DOHH2 (cell line): ENCODE measurements at regions not wholly inside any gene's neighbourhood (a gene's known extent, or its start where the extent isn't known, plus 50 kb on each side); places are given as distances from the start of the nearest gene placed in this dataset.

Experiments used
- H3F3A ChIP-seq: fragments of 200-600 bp; sonication (generic), shearing (Covaris generic); 2 replicates; pipeline ENCODE4 v1.6.0; 2016; ENCODE audit warnings: antibody characterized with exemption, mild to moderate bottlenecking; ENCODE audit not compliant: control insufficient read depth, insufficient read depth
- H3K27ac ChIP-seq: fragments of 200-600 bp; sonication (generic); 2 replicates; pipeline ENCODE4 v1.5.1; 2014; ENCODE audit warnings: low read depth, mild to moderate bottlenecking, low read length, moderate library complexity
- H3K27me3 ChIP-seq: fragments of 200-600 bp; sonication (generic); 2 replicates; pipeline ENCODE4 v1.6.1; 2014; ENCODE audit warnings: mild to moderate bottlenecking, low read length, mixed read lengths; ENCODE audit not compliant: control insufficient read depth
- H3K36me3 ChIP-seq: fragments of 200-600 bp; sonication (generic); 2 replicates; pipeline ENCODE4 v1.6.1; 2014; ENCODE audit warnings: mild to moderate bottlenecking, low read length, moderate library complexity, mixed read lengths; ENCODE audit not compliant: control insufficient read depth
- H3K4me1 ChIP-seq: fragments of 200-600 bp; sonication (generic); 2 replicates; pipeline ENCODE4 v1.6.1; 2014; ENCODE audit warnings: mild to moderate bottlenecking, low read length, mixed read lengths; ENCODE audit not compliant: control insufficient read depth
- H3K4me2 ChIP-seq: fragments of 200-600 bp; sonication (generic); 2 replicates; pipeline ENCODE4 v1.6.0; 2014; ENCODE audit warnings: mild to moderate bottlenecking, low read length, moderate library complexity
- H3K4me3 ChIP-seq: fragments of 200-600 bp; sonication (generic); 2 replicates; pipeline ENCODE4 v1.5.1; 2014; ENCODE audit warnings: mild to moderate bottlenecking, low read length, mixed read lengths
- H3K79me2 ChIP-seq: fragments of 200-600 bp; sonication (generic); 2 replicates; pipeline ENCODE4 v1.6.1; 2014; ENCODE audit warnings: mild to moderate bottlenecking, low read length, mixed read lengths; ENCODE audit not compliant: control insufficient read depth
- H3K9me2 ChIP-seq: fragments of 200-600 bp; sonication (generic); replicated peaks from 2 replicates; pipeline ENCODE4 v1.6.1; 2014; ENCODE audit warnings: mild to moderate bottlenecking, low read length, mixed read lengths; ENCODE audit not compliant: control insufficient read depth
- H3K9me3 ChIP-seq: fragments of 200-600 bp; sonication (generic); 2 replicates; pipeline ENCODE4 v1.6.1; 2014; ENCODE audit warnings: antibody characterized with exemption, low read length, mixed read lengths; ENCODE audit not compliant: control insufficient read depth, insufficient read depth
- H4K20me1 ChIP-seq: fragments of 200-600 bp; sonication (generic); 2 replicates; pipeline ENCODE4 v1.6.0; 2014; ENCODE audit warnings: low read depth, mild to moderate bottlenecking, antibody characterized with exemption, low read length, moderate library complexity; ENCODE audit not compliant: control insufficient read depth, insufficient read depth
- EZH2phosphoT487 ChIP-seq: fragments of 200-600 bp; sonication (generic); IDR thresholded peaks from 2 replicates; pipeline ENCODE4 v1.6.1; 2017; ENCODE audit warnings: borderline replicate concordance, mild to moderate bottlenecking, antibody characterized with exemption, low read length, moderate library complexity, mixed read lengths
- TF ChIP-seq, protein P1 (sequence below): fragments of 200-600 bp; sonication (generic); IDR thresholded peaks from one replicate; pipeline ENCODE4 v1.5.1; 2014; ENCODE audit warnings: antibody characterized with exemption, mild to moderate bottlenecking, low read depth, low read length; ENCODE audit not compliant: poor library complexity, severe bottlenecking

DNA sequence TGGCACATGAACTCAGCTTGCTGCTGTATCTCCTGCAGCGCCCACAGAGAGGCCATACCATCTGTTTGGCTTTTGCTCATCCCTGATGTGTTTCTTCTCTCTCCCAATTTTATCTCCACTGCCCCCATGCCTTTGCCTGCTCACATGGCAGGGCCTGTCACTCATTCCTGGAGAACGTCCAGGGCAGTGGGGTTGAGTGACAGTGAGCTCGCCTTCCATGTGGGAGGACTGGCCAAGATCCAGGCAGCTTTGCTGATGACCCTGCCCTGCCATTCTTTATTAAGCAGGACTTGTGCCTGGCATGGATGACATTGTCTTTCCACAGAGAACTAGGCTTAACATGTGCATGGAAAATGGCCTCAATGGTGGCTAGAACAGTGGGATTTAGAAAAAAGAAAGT lies 230.5 kb upstream of the THSD7B start:
- no peak overlapping the region for H3K27ac ChIP-seq
- no peaks in the 10 kb centered on the region for H4K20me1 ChIP-seq
- no peak overlapping the region for H3K4me3 ChIP-seq
- no peak overlapping the region for H3K4me2 ChIP-seq
- no peaks in the 10 kb centered on the region for H3K36me3 ChIP-seq
- H3K27me3 ChIP-seq, result no peaks in the 10 kb centered on the region
- TF ChIP-seq, protein P1, sequence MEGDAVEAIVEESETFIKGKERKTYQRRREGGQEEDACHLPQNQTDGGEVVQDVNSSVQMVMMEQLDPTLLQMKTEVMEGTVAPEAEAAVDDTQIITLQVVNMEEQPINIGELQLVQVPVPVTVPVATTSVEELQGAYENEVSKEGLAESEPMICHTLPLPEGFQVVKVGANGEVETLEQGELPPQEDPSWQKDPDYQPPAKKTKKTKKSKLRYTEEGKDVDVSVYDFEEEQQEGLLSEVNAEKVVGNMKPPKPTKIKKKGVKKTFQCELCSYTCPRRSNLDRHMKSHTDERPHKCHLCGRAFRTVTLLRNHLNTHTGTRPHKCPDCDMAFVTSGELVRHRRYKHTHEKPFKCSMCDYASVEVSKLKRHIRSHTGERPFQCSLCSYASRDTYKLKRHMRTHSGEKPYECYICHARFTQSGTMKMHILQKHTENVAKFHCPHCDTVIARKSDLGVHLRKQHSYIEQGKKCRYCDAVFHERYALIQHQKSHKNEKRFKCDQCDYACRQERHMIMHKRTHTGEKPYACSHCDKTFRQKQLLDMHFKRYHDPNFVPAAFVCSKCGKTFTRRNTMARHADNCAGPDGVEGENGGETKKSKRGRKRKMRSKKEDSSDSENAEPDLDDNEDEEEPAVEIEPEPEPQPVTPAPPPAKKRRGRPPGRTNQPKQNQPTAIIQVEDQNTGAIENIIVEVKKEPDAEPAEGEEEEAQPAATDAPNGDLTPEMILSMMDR, result no peak
- TF ChIP-seq EZH2phosphoT487, result no peak
- H3F3A ChIP-seq, result no peaks in the 10 kb centered on the region
- no peaks in the 10 kb centered on the region for H3K4me1 ChIP-seq
- H3K9me3 ChIP-seq, result no peaks in the 10 kb centered on the region
- no peaks in the 10 kb centered on the region for H3K9me2 ChIP-seq
- H3K79me2 ChIP-seq, result no peaks in the 10 kb centered on the region

DNA sequence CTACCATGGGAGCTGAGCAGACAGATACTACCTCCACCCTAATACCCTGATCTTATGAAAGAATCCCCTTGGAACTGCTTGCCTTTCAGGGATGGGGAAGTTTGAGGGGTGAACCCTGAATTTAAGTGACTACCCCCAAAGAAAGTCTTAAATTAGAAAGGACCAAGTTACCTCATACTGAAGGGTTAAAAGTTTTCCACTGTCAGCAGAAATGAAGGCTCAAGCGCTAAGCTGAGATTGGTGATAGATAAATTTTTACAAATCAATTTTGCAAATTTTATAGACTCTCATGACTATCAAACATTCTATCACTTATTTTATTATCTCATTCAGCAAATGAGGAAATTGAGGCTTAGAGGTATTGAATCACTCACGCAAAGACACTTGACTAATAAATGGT lies 233.2 kb upstream of the THSD7B start:
- Histone ChIP-seq H3K4me2 (no peak overlapping the region), H4K20me1 (no peaks in the 10 kb centered on the region), H3K4me1 (no peaks in the 10 kb centered on the region), H3K27ac (no peak overlapping the region), H3K9me2 (no peaks in the 10 kb centered on the region), H3K27me3 (no peaks in the 10 kb centered on the region), H3K9me3 (no peaks in the 10 kb centered on the region), H3F3A (no peaks in the 10 kb centered on the region), H3K4me3 (no peak overlapping the region), H3K79me2 (no peaks in the 10 kb centered on the region), H3K36me3 (no peaks in the 10 kb centered on the region)
- no peak for TF ChIP-seq EZH2phosphoT487
- TF ChIP-seq, protein P1, result no peak

DNA sequence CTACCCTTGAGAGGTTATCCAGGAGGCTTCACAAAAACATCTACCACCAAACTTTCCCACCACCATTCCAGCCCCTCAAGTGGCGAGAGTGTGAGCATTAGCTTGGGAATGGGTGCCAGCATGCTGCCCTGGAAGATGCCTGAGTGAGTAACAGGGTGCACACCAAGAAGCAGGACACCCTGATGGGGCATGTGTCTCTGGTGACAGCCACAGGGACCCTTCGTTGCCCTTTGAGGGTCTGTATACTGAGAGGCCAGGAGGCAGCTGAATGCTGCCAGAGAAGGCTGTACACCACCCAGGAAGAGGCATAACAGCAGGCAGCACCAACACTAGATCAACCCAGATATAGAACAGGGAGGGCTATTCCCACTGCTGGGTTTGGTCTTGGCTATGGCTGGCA lies 233.6 kb upstream of the THSD7B start:
- H3F3A ChIP-seq, result no peaks in the 10 kb centered on the region
- no peaks in the 10 kb centered on the region for H3K79me2 ChIP-seq
- H3K4me1 ChIP-seq, result no peaks in the 10 kb centered on the region
- H4K20me1 ChIP-seq, result no peaks in the 10 kb centered on the region
- H3K27me3 ChIP-seq, result no peaks in the 10 kb centered on the region
- H3K27ac ChIP-seq, result no peak overlapping the region
- no peaks in the 10 kb centered on the region for H3K9me2 ChIP-seq
- H3K4me2 ChIP-seq, result no peak overlapping the region
- TF ChIP-seq, protein P1, result no peak
- TF ChIP-seq EZH2phosphoT487, result no peak
- H3K9me3 ChIP-seq, result no peaks in the 10 kb centered on the region
- H3K36me3 ChIP-seq, result no peaks in the 10 kb centered on the region
- no peak overlapping the region for H3K4me3 ChIP-seq

DNA sequence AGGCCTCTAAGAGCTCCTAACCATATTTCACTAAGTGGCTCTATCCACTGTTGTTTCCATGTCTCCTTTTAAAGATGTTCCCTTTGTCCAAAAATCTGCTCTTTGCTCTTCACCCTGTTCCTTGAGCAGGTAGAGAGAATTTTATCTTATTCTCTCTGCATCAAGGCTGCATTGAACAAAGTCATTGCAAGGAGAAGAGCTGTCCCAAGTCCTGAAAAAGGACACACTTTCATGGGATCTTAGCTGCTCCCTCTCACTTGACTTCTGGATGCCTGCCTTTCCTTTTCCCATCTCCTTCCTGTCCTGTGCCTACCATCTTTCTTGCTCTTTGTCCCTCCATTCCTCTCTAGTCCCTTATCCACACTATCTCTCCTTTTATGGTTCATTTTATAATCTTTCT lies 235.2 kb upstream of the THSD7B start:
- H3K36me3 ChIP-seq, result no peaks in the 10 kb centered on the region
- no peaks in the 10 kb centered on the region for H3K79me2 ChIP-seq
- H3K4me1 ChIP-seq, result no peaks in the 10 kb centered on the region
- TF ChIP-seq EZH2phosphoT487, result no peak
- no peaks in the 10 kb centered on the region for H4K20me1 ChIP-seq
- no peak overlapping the region for H3K4me3 ChIP-seq
- H3K9me3 ChIP-seq, result no peaks in the 10 kb centered on the region
- H3F3A ChIP-seq, result no peaks in the 10 kb centered on the region
- H3K9me2 ChIP-seq, result no peaks in the 10 kb centered on the region
- no peak overlapping the region for H3K27ac ChIP-seq
- H3K4me2 ChIP-seq, result no peak overlapping the region
- no peaks in the 10 kb centered on the region for H3K27me3 ChIP-seq
